ENCODE measurements at regions not wholly inside any gene's neighbourhood (a gene's known extent, or its start where the extent isn't known, plus 50 kb on each side); places are given as distances from the start of the nearest gene placed in this dataset.

DNA sequence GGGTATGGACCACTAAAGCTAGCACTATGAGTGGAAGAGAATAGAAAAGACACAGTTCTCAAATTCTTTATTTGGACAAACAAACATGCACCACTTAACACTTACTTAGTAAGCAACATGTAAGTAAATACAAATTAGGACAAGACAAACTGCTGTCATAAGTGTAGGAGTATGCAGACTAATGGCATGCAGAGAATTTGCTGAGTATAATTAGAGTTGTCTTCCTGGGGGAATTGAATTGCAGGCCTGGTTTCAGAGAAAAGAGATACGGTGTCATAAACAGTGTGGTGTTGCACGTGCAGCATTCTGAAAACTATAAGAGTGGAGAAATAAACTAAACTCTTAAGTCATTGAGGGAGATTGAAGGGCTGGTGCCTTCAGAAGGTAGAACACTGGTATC lies 125.2 kb upstream of the EYA4 start:
- no peak for DNase-seq
- Histone ChIP-seq H3K4me1 (ENCODE audit: control insufficient read depth in 1 of 2, insufficient read depth in 2 of 2, low read depth in 1 of 2, low read length in 1 of 2) (peaks cover 0 to 2% of the 10 kb centered on the region in 2 experiments; a peak in 2 of 4 replicates), H3K79me2 (ENCODE audit: insufficient read depth) (no peaks in the 10 kb centered on the region), H3F3A (replicated peaks; ENCODE audit: insufficient read depth) (no peaks in the 10 kb centered on the region), H3K36me3 (replicated peaks in 1 of 2; ENCODE audit: control insufficient read depth in 1 of 2, insufficient read depth in 2 of 2, low read length in 1 of 2) (no peaks in the 10 kb centered on the region), H3K9ac (no peak overlapping the region), H3K27ac (ENCODE audit: low read depth in 2 of 2, low read length in 1 of 2) (no peak overlapping the region), H3K27me3 (ENCODE audit: insufficient read depth) (no peaks in the 10 kb centered on the region), H3K4me2 (no peak overlapping the region), H3K4me3 (ENCODE audit: low read depth in 2 of 2, low read length in 1 of 2) (no peak overlapping the region), H4K20me1 (ENCODE audit: insufficient read depth) (no peaks in the 10 kb centered on the region), H3K9me3 (no peaks in the 10 kb centered on the region), H3K9me2 (no peaks in the 10 kb centered on the region), H2AFZ (ENCODE audit: low read depth) (no peak overlapping the region)
- ChIA-PET POLR2A (no interaction called here), CTCF (no interaction called here)
- TF ChIP-seq FOXM1 (IDR thresholded peaks at IDR 0.05; ENCODE audit: low read depth) = no peak
- TF ChIP-seq NFIC (IDR thresholded peaks at IDR 0.05; ENCODE audit: borderline replicate concordance) = no peak
- no peak for TF ChIP-seq RAD21 (IDR thresholded peaks at IDR 0.05; ENCODE audit: low read length)
- TF ChIP-seq, protein P1, sequence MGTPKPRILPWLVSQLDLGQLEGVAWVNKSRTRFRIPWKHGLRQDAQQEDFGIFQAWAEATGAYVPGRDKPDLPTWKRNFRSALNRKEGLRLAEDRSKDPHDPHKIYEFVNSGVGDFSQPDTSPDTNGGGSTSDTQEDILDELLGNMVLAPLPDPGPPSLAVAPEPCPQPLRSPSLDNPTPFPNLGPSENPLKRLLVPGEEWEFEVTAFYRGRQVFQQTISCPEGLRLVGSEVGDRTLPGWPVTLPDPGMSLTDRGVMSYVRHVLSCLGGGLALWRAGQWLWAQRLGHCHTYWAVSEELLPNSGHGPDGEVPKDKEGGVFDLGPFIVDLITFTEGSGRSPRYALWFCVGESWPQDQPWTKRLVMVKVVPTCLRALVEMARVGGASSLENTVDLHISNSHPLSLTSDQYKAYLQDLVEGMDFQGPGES (IDR thresholded peaks at IDR 0.05; ENCODE audit: low read depth, low read length) = no peak
- TF ChIP-seq, protein P2, sequence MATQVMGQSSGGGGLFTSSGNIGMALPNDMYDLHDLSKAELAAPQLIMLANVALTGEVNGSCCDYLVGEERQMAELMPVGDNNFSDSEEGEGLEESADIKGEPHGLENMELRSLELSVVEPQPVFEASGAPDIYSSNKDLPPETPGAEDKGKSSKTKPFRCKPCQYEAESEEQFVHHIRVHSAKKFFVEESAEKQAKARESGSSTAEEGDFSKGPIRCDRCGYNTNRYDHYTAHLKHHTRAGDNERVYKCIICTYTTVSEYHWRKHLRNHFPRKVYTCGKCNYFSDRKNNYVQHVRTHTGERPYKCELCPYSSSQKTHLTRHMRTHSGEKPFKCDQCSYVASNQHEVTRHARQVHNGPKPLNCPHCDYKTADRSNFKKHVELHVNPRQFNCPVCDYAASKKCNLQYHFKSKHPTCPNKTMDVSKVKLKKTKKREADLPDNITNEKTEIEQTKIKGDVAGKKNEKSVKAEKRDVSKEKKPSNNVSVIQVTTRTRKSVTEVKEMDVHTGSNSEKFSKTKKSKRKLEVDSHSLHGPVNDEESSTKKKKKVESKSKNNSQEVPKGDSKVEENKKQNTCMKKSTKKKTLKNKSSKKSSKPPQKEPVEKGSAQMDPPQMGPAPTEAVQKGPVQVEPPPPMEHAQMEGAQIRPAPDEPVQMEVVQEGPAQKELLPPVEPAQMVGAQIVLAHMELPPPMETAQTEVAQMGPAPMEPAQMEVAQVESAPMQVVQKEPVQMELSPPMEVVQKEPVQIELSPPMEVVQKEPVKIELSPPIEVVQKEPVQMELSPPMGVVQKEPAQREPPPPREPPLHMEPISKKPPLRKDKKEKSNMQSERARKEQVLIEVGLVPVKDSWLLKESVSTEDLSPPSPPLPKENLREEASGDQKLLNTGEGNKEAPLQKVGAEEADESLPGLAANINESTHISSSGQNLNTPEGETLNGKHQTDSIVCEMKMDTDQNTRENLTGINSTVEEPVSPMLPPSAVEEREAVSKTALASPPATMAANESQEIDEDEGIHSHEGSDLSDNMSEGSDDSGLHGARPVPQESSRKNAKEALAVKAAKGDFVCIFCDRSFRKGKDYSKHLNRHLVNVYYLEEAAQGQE (IDR thresholded peaks at IDR 0.05; ENCODE audit: low read depth, low read length) = no peak
- TF ChIP-seq RXRA (IDR thresholded peaks at IDR 0.05; ENCODE audit: borderline replicate concordance, low read depth) = no peak
- TF ChIP-seq TEAD4 (IDR thresholded peaks at IDR 0.05; ENCODE audit: borderline replicate concordance, insufficient read depth) = no peak
- 61% methylated on average over 2 of the region's 2 CpGs for WGBS (ENCODE audit: low lambda C conversion rate)

DNA sequence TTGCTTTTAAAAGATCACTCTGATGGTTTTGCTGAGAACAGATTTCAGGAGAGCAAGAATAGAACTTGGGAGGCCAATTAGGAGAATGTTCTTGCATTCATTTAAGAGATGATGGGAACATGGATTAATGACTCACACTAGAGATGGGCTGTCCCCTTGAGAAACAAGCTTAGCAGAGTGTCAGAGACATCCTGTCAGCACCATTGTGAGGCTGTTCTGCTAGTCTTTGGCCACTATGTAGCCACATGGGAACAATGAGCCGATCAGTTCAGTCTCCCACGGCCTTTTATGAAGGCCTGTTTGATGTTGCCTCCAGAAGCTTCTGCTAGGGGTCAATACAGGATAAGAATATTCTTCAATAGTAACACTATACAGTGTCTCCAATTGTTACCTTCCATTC lies 113.0 kb upstream of the EYA4 start:
- H3K4me1 ChIP-seq (ENCODE audit: control insufficient read depth in 1 of 2, insufficient read depth in 2 of 2, low read depth in 1 of 2, low read length in 1 of 2) = peaks cover 0 to 22% of the 10 kb centered on the region in 2 experiments; a peak in 3 of 4 replicates
- no peaks in the 10 kb centered on the region for H3K27me3 ChIP-seq (ENCODE audit: insufficient read depth)
- H3K4me3 ChIP-seq (ENCODE audit: low read depth in 2 of 2, low read length in 1 of 2) = no peak overlapping the region
- no peak overlapping the region for H3K27ac ChIP-seq (ENCODE audit: low read depth in 2 of 2, low read length in 1 of 2)
- no peaks in the 10 kb centered on the region for H3K9me2 ChIP-seq
- ChIA-PET POLR2A (no interaction called here), CTCF (no interaction called here)
- no peaks in the 10 kb centered on the region for H3F3A ChIP-seq (replicated peaks; ENCODE audit: insufficient read depth)
- no peaks in the 10 kb centered on the region for H4K20me1 ChIP-seq (ENCODE audit: insufficient read depth)
- H3K79me2 ChIP-seq (ENCODE audit: insufficient read depth) = no peaks in the 10 kb centered on the region
- no peak overlapping the region for H3K4me2 ChIP-seq
- no peak overlapping the region for H3K9ac ChIP-seq
- no peak for DNase-seq
- H2AFZ ChIP-seq (ENCODE audit: low read depth) = no peak overlapping the region
- no peaks in the 10 kb centered on the region for H3K36me3 ChIP-seq (replicated peaks in 1 of 2; ENCODE audit: control insufficient read depth in 1 of 2, insufficient read depth in 2 of 2, low read length in 1 of 2)
- no CpG with 5 or more reads among the region's 2 CpGs for WGBS (ENCODE audit: low lambda C conversion rate)
- H3K9me3 ChIP-seq = no peaks in the 10 kb centered on the region
- TF ChIP-seq CHD2 (IDR thresholded peaks at IDR 0.05; ENCODE audit: low read length, partially characterized antibody) (no peak), ELF1 (IDR thresholded peaks at IDR 0.05) (no peak), MXI1 (IDR thresholded peaks at IDR 0.05; ENCODE audit: low read depth, low read length) (no peak), NFIC (IDR thresholded peaks at IDR 0.05; ENCODE audit: borderline replicate concordance) (no peak), EP300 (IDR thresholded peaks at IDR 0.05; ENCODE audit: borderline replicate concordance in 1 of 2, low read depth in 1 of 2, low read length in 1 of 2) (no peak), EZH2phosphoT487 (IDR thresholded peaks at IDR 0.05; ENCODE audit: borderline replicate concordance, low read depth) (no peak), YY1 (IDR thresholded peaks at IDR 0.05; ENCODE audit: low read depth) (no peak)
- TF ChIP-seq, protein P3, sequence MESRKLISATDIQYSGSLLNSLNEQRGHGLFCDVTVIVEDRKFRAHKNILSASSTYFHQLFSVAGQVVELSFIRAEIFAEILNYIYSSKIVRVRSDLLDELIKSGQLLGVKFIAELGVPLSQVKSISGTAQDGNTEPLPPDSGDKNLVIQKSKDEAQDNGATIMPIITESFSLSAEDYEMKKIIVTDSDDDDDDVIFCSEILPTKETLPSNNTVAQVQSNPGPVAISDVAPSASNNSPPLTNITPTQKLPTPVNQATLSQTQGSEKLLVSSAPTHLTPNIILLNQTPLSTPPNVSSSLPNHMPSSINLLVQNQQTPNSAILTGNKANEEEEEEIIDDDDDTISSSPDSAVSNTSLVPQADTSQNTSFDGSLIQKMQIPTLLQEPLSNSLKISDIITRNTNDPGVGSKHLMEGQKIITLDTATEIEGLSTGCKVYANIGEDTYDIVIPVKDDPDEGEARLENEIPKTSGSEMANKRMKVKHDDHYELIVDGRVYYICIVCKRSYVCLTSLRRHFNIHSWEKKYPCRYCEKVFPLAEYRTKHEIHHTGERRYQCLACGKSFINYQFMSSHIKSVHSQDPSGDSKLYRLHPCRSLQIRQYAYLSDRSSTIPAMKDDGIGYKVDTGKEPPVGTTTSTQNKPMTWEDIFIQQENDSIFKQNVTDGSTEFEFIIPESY (IDR thresholded peaks at IDR 0.05; ENCODE audit: borderline replicate concordance, low read depth) = no peak
- TF ChIP-seq, protein P4, sequence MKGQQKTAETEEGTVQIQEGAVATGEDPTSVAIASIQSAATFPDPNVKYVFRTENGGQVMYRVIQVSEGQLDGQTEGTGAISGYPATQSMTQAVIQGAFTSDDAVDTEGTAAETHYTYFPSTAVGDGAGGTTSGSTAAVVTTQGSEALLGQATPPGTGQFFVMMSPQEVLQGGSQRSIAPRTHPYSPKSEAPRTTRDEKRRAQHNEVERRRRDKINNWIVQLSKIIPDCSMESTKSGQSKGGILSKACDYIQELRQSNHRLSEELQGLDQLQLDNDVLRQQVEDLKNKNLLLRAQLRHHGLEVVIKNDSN (IDR thresholded peaks at IDR 0.05; ENCODE audit: borderline replicate concordance, low read depth) = no peak
- TF ChIP-seq, protein P5, sequence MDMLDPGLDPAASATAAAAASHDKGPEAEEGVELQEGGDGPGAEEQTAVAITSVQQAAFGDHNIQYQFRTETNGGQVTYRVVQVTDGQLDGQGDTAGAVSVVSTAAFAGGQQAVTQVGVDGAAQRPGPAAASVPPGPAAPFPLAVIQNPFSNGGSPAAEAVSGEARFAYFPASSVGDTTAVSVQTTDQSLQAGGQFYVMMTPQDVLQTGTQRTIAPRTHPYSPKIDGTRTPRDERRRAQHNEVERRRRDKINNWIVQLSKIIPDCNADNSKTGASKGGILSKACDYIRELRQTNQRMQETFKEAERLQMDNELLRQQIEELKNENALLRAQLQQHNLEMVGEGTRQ (IDR thresholded peaks at IDR 0.05; ENCODE audit: borderline replicate concordance, low read depth, low read length) = no peak
- TF ChIP-seq, protein P6, sequence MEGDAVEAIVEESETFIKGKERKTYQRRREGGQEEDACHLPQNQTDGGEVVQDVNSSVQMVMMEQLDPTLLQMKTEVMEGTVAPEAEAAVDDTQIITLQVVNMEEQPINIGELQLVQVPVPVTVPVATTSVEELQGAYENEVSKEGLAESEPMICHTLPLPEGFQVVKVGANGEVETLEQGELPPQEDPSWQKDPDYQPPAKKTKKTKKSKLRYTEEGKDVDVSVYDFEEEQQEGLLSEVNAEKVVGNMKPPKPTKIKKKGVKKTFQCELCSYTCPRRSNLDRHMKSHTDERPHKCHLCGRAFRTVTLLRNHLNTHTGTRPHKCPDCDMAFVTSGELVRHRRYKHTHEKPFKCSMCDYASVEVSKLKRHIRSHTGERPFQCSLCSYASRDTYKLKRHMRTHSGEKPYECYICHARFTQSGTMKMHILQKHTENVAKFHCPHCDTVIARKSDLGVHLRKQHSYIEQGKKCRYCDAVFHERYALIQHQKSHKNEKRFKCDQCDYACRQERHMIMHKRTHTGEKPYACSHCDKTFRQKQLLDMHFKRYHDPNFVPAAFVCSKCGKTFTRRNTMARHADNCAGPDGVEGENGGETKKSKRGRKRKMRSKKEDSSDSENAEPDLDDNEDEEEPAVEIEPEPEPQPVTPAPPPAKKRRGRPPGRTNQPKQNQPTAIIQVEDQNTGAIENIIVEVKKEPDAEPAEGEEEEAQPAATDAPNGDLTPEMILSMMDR (IDR thresholded peaks at IDR 0.05) = no peak

All from SK-N-SH (cell line).